ENCODE measurements at regions not wholly inside any gene's neighbourhood (a gene's known extent, or its start where the extent isn't known, plus 50 kb on each side); places are given as distances from the start of the nearest gene placed in this dataset.

DNA sequence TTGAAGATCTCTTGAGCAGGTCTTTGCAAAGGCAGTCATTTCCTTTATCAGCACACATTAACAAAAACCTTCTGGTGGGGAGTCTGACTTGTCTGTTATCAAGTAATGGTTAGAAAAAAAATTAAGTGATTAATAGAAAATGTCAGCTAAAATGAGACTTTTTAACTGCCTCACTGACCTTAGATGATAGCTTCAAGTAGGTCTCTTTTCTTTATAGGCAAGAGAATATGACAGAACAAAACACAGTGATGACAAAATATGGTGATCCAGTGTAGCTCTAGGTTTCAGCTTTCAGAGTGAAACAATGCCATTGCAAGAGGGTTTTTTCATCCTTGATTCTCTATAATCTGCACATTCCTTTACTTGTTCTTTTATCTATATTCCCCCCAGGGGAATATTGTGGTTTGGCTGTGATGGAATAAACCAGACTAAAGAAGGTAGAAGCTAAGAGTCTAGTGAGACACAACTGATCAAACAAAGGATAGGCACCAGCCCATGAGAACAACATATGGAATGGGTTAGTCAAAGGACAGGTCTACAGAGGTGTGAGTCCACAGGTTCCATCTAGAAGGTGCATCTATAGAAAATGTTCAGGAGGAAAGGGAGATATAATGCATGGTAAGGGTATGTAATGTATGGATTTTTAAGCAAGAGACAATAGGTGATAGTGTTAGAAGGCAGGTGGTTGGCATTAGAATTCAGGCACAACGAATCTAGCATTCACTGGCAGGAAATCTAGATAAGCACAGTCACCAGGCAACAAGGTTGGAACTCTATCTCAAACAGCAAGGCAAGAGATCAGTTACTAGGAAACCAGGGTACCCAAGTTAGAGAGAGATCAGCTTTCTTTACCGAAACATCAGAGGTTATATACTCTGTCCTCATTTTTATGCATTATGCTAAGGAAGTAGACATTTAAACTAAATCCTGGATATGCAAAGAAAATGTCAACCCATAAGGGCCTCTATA lies 228.9 kb upstream of the SMLR1 start:
- H3K4me3 Mint-ChIP-seq: no peak overlapping the region
- no peaks in the 10 kb centered on the region for H3K27me3 Mint-ChIP-seq (ENCODE audit: low read depth)
- TF ChIP-seq, protein P1, sequence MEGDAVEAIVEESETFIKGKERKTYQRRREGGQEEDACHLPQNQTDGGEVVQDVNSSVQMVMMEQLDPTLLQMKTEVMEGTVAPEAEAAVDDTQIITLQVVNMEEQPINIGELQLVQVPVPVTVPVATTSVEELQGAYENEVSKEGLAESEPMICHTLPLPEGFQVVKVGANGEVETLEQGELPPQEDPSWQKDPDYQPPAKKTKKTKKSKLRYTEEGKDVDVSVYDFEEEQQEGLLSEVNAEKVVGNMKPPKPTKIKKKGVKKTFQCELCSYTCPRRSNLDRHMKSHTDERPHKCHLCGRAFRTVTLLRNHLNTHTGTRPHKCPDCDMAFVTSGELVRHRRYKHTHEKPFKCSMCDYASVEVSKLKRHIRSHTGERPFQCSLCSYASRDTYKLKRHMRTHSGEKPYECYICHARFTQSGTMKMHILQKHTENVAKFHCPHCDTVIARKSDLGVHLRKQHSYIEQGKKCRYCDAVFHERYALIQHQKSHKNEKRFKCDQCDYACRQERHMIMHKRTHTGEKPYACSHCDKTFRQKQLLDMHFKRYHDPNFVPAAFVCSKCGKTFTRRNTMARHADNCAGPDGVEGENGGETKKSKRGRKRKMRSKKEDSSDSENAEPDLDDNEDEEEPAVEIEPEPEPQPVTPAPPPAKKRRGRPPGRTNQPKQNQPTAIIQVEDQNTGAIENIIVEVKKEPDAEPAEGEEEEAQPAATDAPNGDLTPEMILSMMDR (conservative IDR thresholded peaks at IDR 0.05): no peak
- DNase-seq (ENCODE audit: low read depth, low spot score): no peak
- H3K36me3 Mint-ChIP-seq (ENCODE audit: low read depth): no peaks in the 10 kb centered on the region
- peaks cover 2% of the 10 kb centered on the region for H3K9me3 Mint-ChIP-seq
- H3K27ac Mint-ChIP-seq (ENCODE audit: unreplicated experiment): no peak overlapping the region
- peaks cover 11% of the 10 kb centered on the region for H3K4me1 Mint-ChIP-seq

DNA sequence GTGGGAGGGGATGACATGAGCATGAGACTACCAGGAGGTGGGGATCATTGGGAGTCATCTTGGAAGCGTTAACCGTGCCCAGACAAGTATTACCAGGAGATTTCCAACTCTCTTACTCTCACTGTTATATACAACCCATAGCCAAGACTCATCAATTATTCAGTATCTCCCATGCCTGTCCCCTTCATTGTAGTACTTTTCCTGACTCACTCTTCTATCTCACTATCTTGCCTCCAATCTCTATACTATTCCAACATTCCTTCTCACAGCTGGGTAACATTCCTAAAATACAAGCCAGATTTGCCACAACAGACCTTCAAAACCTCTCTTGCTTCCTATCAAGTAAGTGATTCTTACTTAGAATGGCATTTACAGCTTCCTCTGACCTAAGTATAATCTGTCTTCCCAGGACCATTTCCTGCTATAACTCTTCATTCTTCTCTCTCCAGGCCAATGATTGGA lies 226.3 kb upstream of the SMLR1 start:
- TF ChIP-seq, protein P1 (conservative IDR thresholded peaks at IDR 0.05): no peak
- Mint-ChIP-seq H3K9me3 (peaks cover 2% of the 10 kb centered on the region), H3K36me3 (ENCODE audit: low read depth) (no peaks in the 10 kb centered on the region), H3K4me1 (no peaks in the 10 kb centered on the region), H3K27me3 (ENCODE audit: low read depth) (no peaks in the 10 kb centered on the region), H3K4me3 (no peak overlapping the region), H3K27ac (ENCODE audit: unreplicated experiment) (no peak overlapping the region)
- no peak for DNase-seq (ENCODE audit: low read depth, low spot score)

DNA sequence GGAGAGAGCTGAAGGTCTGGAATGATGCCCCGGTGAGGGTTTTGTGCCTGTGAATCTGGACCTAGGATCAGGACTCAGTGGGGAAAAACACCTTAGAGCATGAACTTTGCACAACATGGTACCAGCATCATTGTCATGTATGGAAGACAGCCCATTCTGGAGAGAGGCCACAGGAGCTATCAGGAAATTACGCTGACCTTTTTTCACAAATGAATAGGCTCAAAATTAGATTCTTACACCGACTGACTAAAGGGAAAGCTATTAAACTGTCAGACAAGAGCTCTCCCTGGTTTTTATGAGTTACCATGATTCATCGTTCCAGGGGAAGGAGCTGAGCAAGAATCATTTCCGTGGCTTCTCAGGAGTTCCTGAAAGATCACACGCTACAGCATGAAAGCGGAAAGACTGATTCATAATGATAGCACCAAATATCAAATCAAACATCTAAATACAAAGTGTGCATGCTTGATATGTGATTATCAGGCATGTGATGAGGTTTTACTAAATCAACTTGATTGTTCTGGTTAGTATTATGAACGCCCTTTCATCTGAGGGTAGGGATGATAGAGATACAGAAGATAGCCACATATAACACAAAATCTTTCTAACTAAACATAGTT lies 224.9 kb upstream of the SMLR1 start:
- TF ChIP-seq, protein P1 (conservative IDR thresholded peaks at IDR 0.05): no peak
- Mint-ChIP-seq H3K4me1 (no peaks in the 10 kb centered on the region), H3K4me3 (no peak overlapping the region), H3K9me3 (peaks cover 2% of the 10 kb centered on the region), H3K36me3 (ENCODE audit: low read depth) (no peaks in the 10 kb centered on the region), H3K27me3 (ENCODE audit: low read depth) (no peaks in the 10 kb centered on the region), H3K27ac (ENCODE audit: unreplicated experiment) (no peak overlapping the region)
- DNase-seq (ENCODE audit: low read depth, low spot score): no peak

DNA sequence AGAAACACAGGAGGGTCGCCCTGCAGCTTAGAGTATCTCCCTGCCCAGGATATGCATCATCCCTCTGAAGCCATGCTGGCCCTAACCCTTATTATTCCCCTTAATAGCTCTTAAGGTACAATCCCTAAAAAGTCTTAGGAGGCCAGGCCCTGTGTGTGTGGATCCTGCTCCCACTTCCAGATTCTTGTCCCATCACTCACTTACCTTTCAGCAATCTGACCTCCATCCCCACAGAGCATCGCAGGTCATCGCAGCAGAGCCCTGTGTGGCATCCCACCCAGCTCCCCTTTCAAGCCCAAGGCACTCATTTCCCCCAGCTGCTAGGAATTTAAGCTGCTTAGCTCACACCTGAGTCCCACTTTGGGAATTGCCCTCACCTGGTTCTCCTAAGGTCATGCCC lies 223.8 kb upstream of the SMLR1 start:
- no peaks in the 10 kb centered on the region for H3K4me1 Mint-ChIP-seq
- DNase-seq (ENCODE audit: low read depth, low spot score): no peak
- TF ChIP-seq, protein P1 (conservative IDR thresholded peaks at IDR 0.05): no peak
- H3K36me3 Mint-ChIP-seq (ENCODE audit: low read depth): no peaks in the 10 kb centered on the region
- no peak overlapping the region for H3K4me3 Mint-ChIP-seq
- no peaks in the 10 kb centered on the region for H3K27me3 Mint-ChIP-seq (ENCODE audit: low read depth)
- peaks cover 2% of the 10 kb centered on the region for H3K9me3 Mint-ChIP-seq
- H3K27ac Mint-ChIP-seq (ENCODE audit: unreplicated experiment): no peak overlapping the region

DNA sequence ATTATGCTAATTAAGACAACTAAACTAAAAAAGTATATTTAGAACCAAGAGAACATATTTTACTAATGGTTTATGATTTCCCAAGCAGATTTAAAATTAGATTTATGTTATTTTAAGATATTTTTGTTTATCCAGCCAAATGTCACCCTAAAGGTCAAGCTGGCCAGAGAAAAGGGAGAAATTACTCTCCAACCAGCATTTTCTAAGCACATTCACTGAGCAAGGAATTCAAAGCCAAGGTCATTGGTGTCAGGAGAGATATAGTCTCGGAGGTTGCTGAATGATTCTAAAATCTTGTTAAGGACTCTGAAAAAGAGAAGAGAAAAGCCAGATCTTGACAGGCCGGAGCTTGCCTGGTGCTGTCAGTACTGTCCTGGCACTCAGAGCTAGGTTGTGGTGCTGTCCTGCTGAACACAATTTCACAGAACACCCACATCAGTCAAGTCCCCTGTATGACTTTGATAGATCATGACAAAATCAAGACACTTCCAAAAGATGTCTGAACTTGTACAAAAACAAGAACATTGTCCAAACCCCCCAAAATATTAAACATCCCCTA lies 222.3 kb upstream of the SMLR1 start:
- H3K9me3 Mint-ChIP-seq: peaks cover 2% of the 10 kb centered on the region
- H3K4me3 Mint-ChIP-seq: no peak overlapping the region
- no peak for DNase-seq (ENCODE audit: low read depth, low spot score)
- no peaks in the 10 kb centered on the region for H3K4me1 Mint-ChIP-seq
- no peak overlapping the region for H3K27ac Mint-ChIP-seq (ENCODE audit: unreplicated experiment)
- no peaks in the 10 kb centered on the region for H3K36me3 Mint-ChIP-seq (ENCODE audit: low read depth)
- TF ChIP-seq, protein P1 (conservative IDR thresholded peaks at IDR 0.05): no peak
- H3K27me3 Mint-ChIP-seq (ENCODE audit: low read depth): no peaks in the 10 kb centered on the region

Data from neural crest cell (in vitro differentiated cells).